ENCODE measurements at regions not wholly inside any gene's neighbourhood (a gene's known extent, or its start where the extent isn't known, plus 50 kb on each side); places are given as distances from the start of the nearest gene placed in this dataset.

DNA sequence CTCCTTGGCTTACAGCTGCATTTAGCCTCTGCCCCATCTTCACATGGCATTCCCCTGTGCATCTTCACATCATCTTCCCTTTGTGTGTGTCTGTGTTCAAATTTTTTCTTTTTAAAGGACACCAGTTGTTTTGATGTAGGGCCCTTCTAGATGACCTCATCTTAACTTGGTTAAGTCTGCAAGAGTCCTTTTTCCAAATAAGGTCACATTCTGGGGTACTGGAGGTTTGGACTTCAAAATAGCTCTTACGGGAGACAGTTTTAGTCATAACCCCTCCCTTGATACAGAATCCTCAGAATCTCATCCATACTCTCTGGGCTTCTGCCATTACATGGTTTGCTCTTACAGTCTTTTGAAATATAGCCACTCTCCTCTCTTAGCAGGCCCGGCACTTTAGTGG is 231.5 kb upstream of the ATP6AP2 start:
- TF ChIP-seq, protein P1, sequence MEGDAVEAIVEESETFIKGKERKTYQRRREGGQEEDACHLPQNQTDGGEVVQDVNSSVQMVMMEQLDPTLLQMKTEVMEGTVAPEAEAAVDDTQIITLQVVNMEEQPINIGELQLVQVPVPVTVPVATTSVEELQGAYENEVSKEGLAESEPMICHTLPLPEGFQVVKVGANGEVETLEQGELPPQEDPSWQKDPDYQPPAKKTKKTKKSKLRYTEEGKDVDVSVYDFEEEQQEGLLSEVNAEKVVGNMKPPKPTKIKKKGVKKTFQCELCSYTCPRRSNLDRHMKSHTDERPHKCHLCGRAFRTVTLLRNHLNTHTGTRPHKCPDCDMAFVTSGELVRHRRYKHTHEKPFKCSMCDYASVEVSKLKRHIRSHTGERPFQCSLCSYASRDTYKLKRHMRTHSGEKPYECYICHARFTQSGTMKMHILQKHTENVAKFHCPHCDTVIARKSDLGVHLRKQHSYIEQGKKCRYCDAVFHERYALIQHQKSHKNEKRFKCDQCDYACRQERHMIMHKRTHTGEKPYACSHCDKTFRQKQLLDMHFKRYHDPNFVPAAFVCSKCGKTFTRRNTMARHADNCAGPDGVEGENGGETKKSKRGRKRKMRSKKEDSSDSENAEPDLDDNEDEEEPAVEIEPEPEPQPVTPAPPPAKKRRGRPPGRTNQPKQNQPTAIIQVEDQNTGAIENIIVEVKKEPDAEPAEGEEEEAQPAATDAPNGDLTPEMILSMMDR (conservative IDR thresholded peaks at IDR 0.05): no peak
- no peak for TF ChIP-seq EZH2 (IDR thresholded peaks at IDR 0.05; ENCODE audit: low read depth)

Data from PC-9 (cell line).